ENCODE measurements at regions not wholly inside any gene's neighbourhood (a gene's known extent, or its start where the extent isn't known, plus 50 kb on each side); places are given as distances from the start of the nearest gene placed in this dataset.

GRCh38 chr10:105577865-105578607 lies 936.9 kb downstream of the SORCS3 start:
- TF ChIP-seq CTCF (optimal IDR thresholded peaks at IDR 0.05 in 1 of 3, IDR thresholded peaks at IDR 0.05 in 1 of 3, conservative IDR thresholded peaks at IDR 0.05 in 1 of 3; ENCODE audit: extremely low read depth in 1 of 3, insufficient read depth in 2 of 3, low read length in 3 of 3): no peak
- TF ChIP-seq EZH2 (IDR thresholded peaks at IDR 0.05; ENCODE audit: low read length): no peak

All from keratinocyte (primary cell).